Heart right ventricle (tissue), 16 donors: ENCODE measurements at regions not wholly inside any gene's neighbourhood (a gene's known extent, or its start where the extent isn't known, plus 50 kb on each side); places are given as distances from the start of the nearest gene placed in this dataset.

Experiments used
- ATAC-seq, 8 donors: fragments of 200-7000 bp; cut with Tn5 transposase; one replicate each; pipeline ENCODE4 v1.9.1; 2020; ENCODE audit warnings: mild to moderate bottlenecking in 8 of 8, moderate library complexity in 8 of 8, moderate number of reproducible peaks in 1 of 8
- DNase-seq, 2 donors: peaks; one replicate each; pipeline ENCODE4 v3.0.0-alpha.2; 2020
- H3K27ac ChIP-seq, 10 donors: fragments of 200-600 bp; sonication (generic) in 2 of 10; one replicate each; pipeline versions ENCODE4 v1.5.0 to v1.8.0; 2020 to 2022; ENCODE audit warnings: mild to moderate bottlenecking in 3 of 10
- H3K27me3 ChIP-seq, 7 donors: fragments of 200-600 bp; one replicate each; pipeline ENCODE4 v1.8.0; 2021 to 2022; ENCODE audit warnings: mild to moderate bottlenecking in 2 of 7
- H3K36me3 ChIP-seq, 9 donors: fragments of 200-600 bp; sonication (generic) in 1 of 9; one replicate each; pipeline versions ENCODE4 v1.5.0 to v1.8.0; 2020 to 2022; ENCODE audit warnings: mild to moderate bottlenecking in 2 of 9
- H3K4me1 ChIP-seq, 9 donors: fragments of 200-600 bp; sonication (generic) in 1 of 9; one replicate each; pipeline versions ENCODE4 v1.5.0 to v1.8.0; 2020 to 2022; ENCODE audit warnings: mild to moderate bottlenecking in 4 of 9
- H3K4me3 ChIP-seq, 10 donors: fragments of 200-600 bp; sonication (generic) in 2 of 10; one replicate each; pipeline versions ENCODE4 v1.5.0 to v1.8.0; 2020 to 2022; ENCODE audit warnings: mild to moderate bottlenecking in 7 of 10, moderate library complexity in 2 of 10
- H3K9me3 ChIP-seq, 11 donors: fragments of 200-600 bp in 10 of 11; sonication (generic) in 2 of 11; one replicate each; pipeline versions ENCODE4 v1.5.0 to v1.8.0; 2013 to 2022; ENCODE audit warnings: mild to moderate bottlenecking in 2 of 11, control low read depth in 1 of 11, moderate library complexity in 1 of 11
- CTCF ChIP-seq, 9 donors: fragments of 200-600 bp; sonication (generic) in 2 of 9; IDR thresholded peaks; one replicate each; pipeline versions ENCODE4 v1.5.0 to v1.8.0; 2021 to 2022; ENCODE audit warnings: antibody characterized with exemption in 9 of 9, mild to moderate bottlenecking in 5 of 9, moderate library complexity in 1 of 9
- WGBS, 2 donors: extraction: QIAGEN DNeasy Blood & Tissue Kit; methylation state at CpG; one replicate each; pipeline ENCODE4 v1.1.7; 2013; ENCODE audit warnings: inconsistent platforms in 1 of 2; 5-methylcytosine and 5-hydroxymethylcytosine counted together
- intact Hi-C, 10 donors: fragments of 100-400 bp; cut with DNase I; formaldehyde crosslinking; loops; one replicate each; pipeline versions ENCODE4 v1.11.1 to v1.14.2; 2022
- donor health status: Arrhythmogenic right ventricular cardiomyopathy.
- donor health status: ischemic (EF 13 %, LVEDD 7.1; RV severe dilation, severe dysfunction).
- donor health status: healthy with polysubstance abuse.
- donor health status: DM: no; HTN: yes; CAD: no.
- donor health status: DM: no; HTN: no; CAD: no.
- donor health status: ischemic (EF 25% LVEDD 6.9; RV normal size, moderate dysfunction).
- donor health status: ischemic (EF 25% LVEDD 5.7; RV mildly dilated, moderate dysfunction).
- donor health status: healthy.
- donor health status: DM: yes; HTN: yes; CAD: no.
- donor health status: Ischemic cardiomyopathy.
- donor health status: ischemic (EF 35%, LVEDD 5.7; RV mildly dilated, moderate dysfunction).
- donor health status: nonischemic (EF 11% LVEDD 7.7; RV severe dilation, severe dysfunction).
- donor health status: DM: yes; HTN: yes; CAD: no.
- donor health status: PGD.
- donor health status: ischemic (EF 29% LVEDD 5.4; RV normal size, mild dysfunction).
- donor health status: nonischemic (EF 23%, LVEDD 6.1; RV moderate dilation, normal function).

- Histone ChIP-seq H3K4me1 (no peaks in the 10 kb centered on the region), H3K4me3 (no peak overlapping the region), H3K9me3 (peaks cover 0 to 2% (median 0%) of the 10 kb centered on the region in 11 donors), H3K36me3 (no peaks in the 10 kb centered on the region), H3K27me3 (no peaks in the 10 kb centered on the region), H3K27ac (no peak overlapping the region)
- intact Hi-C loops = no loop called here
- WGBS, 2 donors = 67 to 72% methylated on average over 2 of the region's 2 CpGs
- TF ChIP-seq CTCF (IDR thresholded peaks at IDR 0.05) = no peak
- DNase-seq (no peak), ATAC-seq (no peak)
Measured at GRCh38 chr5:117435203-117435602, 860.6 kb upstream of the SEMA6A start.

- H3K27me3 ChIP-seq = no peaks in the 10 kb centered on the region
- ATAC-seq (no peak), DNase-seq (no peak)
- H3K36me3 ChIP-seq = no peaks in the 10 kb centered on the region
- no peak overlapping the region for H3K27ac ChIP-seq
- H3K9me3 ChIP-seq = no peaks in the 10 kb centered on the region
- intact Hi-C loops = no loop called here
- no peak overlapping the region for H3K4me3 ChIP-seq
- H3K4me1 ChIP-seq = no peaks in the 10 kb centered on the region
- no peak for TF ChIP-seq CTCF (IDR thresholded peaks at IDR 0.05)
Measured at GRCh38 chr5:117434254-117434653, 859.6 kb upstream of the SEMA6A start.

GRCh38 chr5:117433818-117434217 lies 859.2 kb upstream of the SEMA6A start:
- 54 to 61% methylated on average over 1 of the region's 1 CpG for WGBS, 2 donors
- ATAC-seq = no peak
- intact Hi-C loops = no loop called here
- Histone ChIP-seq H3K27ac (no peak overlapping the region), H3K27me3 (no peaks in the 10 kb centered on the region), H3K36me3 (no peaks in the 10 kb centered on the region), H3K4me3 (no peak overlapping the region), H3K9me3 (no peaks in the 10 kb centered on the region), H3K4me1 (no peaks in the 10 kb centered on the region)
- DNase-seq = no peak
- TF ChIP-seq CTCF (IDR thresholded peaks at IDR 0.05) = no peak

- no peaks in the 10 kb centered on the region for H3K27me3 ChIP-seq
- H3K4me1 ChIP-seq = no peaks in the 10 kb centered on the region
- DNase-seq (no peak), ATAC-seq (no peak)
- no peak for TF ChIP-seq CTCF (IDR thresholded peaks at IDR 0.05)
- no peak overlapping the region for H3K27ac ChIP-seq
- no peak overlapping the region for H3K4me3 ChIP-seq
- no peaks in the 10 kb centered on the region for H3K9me3 ChIP-seq
- intact Hi-C loops = no loop called here
- H3K36me3 ChIP-seq = no peaks in the 10 kb centered on the region
- WGBS, 2 donors = 39 to 48% methylated on average over 3 of the region's 3 CpGs
Measured at GRCh38 chr5:117431091-117431490, 856.5 kb upstream of the SEMA6A start.

- no peaks in the 10 kb centered on the region for H3K36me3 ChIP-seq
- ATAC-seq = no peak
- no peak overlapping the region for H3K27ac ChIP-seq
- no peak for TF ChIP-seq CTCF (IDR thresholded peaks at IDR 0.05)
- intact Hi-C loops = no loop called here
- peaks cover 0 to 29% (median 0%) of the 10 kb centered on the region in 11 donors for H3K9me3 ChIP-seq
- H3K4me3 ChIP-seq = no peak overlapping the region
- no peak for DNase-seq
- H3K4me1 ChIP-seq = no peaks in the 10 kb centered on the region
- 69 to 71% methylated on average over 3 of the region's 3 CpGs for WGBS, 2 donors
- no peaks in the 10 kb centered on the region for H3K27me3 ChIP-seq
Measured at GRCh38 chr5:117425163-117425562, 850.5 kb upstream of the SEMA6A start.
